Caco-2 (cell line): ENCODE measurements at regions not wholly inside any gene's neighbourhood (a gene's known extent, or its start where the extent isn't known, plus 50 kb on each side); places are given as distances from the start of the nearest gene placed in this dataset.

ENCODE experiments used
- BruUV-seq: library from RNA; stranded (reverse); fragments of 400-500 nt; replicated peaks from 2 replicates; lab custom pipeline; 2021; lab: Mats Ljungman, UMichigan
- CTCF ChIA-PET: fragments of 300-600 bp; sonication (Branson Sonifier 250); formaldehyde crosslinking; loops from one replicate; lab custom pipeline; 2022; ENCODE audit warnings: antibody characterized with exemption; lab: Charles Lee
- POLR2A ChIA-PET: fragments of 300-600 bp; sonication (Branson Sonifier 250); formaldehyde crosslinking; loops from one replicate; lab custom pipeline; 2022; ENCODE audit warnings: antibody characterized with exemption; lab: Charles Lee
- DNase-seq, 2 experiments: peaks; one replicate each; pipeline versions ENCODE4 v3.0.0 to v3.0.0-alpha.2; 2020 to 2022
- H3K27me3 ChIP-seq: replicated peaks from 2 replicates; pipeline ENCODE4 v1.6.0; 2011; ENCODE audit warnings: low read length; ENCODE audit not compliant: control insufficient read depth, insufficient read depth
- H3K36me3 ChIP-seq: 2 replicates; pipeline ENCODE4 v1.5.1; 2011; ENCODE audit warnings: low read length; ENCODE audit not compliant: control insufficient read depth, insufficient read depth
- H3K4me1 ChIP-seq: fragments of 250-450 bp; sonication (Bioruptor Pico); 2 replicates; pipeline ENCODE4 v1.5.1; 2020; ENCODE audit warnings: mild to moderate bottlenecking
- H3K4me3 ChIP-seq: 2 replicates; pipeline ENCODE4 v1.5.1; 2011; ENCODE audit warnings: low read depth, mild to moderate bottlenecking, control low read depth, low read length
- H3K9me3 ChIP-seq: fragments of 250-450 bp; sonication (Bioruptor Pico); 2 replicates; pipeline ENCODE4 v1.5.1; 2020; ENCODE audit warnings: mild to moderate bottlenecking, moderate library complexity
- H3K27ac Mint-ChIP-seq: one replicate; pipeline ENCODE4 v1.8.0; 2022; ENCODE audit warnings: mixed read lengths; ENCODE audit not compliant: unreplicated experiment
- H3K27me3 Mint-ChIP-seq: one replicate; pipeline ENCODE4 v1.8.0; 2022; ENCODE audit warnings: mixed read lengths; ENCODE audit not compliant: insufficient read depth, unreplicated experiment
- H3K36me3 Mint-ChIP-seq: one replicate; pipeline ENCODE4 v1.8.0; 2022; ENCODE audit warnings: mild to moderate bottlenecking, mixed read lengths; ENCODE audit not compliant: insufficient read depth, unreplicated experiment
- H3K4me1 Mint-ChIP-seq: one replicate; pipeline ENCODE4 v1.8.0; 2022; ENCODE audit warnings: low read depth, mixed read lengths; ENCODE audit not compliant: unreplicated experiment
- H3K4me3 Mint-ChIP-seq: one replicate; pipeline ENCODE4 v1.8.0; 2022; ENCODE audit warnings: mild to moderate bottlenecking, moderate library complexity, mixed read lengths; ENCODE audit not compliant: unreplicated experiment
- H3K9me3 Mint-ChIP-seq: one replicate; pipeline ENCODE4 v1.8.0; 2022; ENCODE audit warnings: mixed read lengths; ENCODE audit not compliant: unreplicated experiment
- CTCF ChIP-seq, 2 experiments: fragments of 200-600 bp in 1 of 2; IDR thresholded peaks; 1 replicate in 1 of 2; 2 replicates in 1 of 2; pipeline versions ENCODE4 v1.5.1 to v1.8.0; 2011 to 2022; ENCODE audit warnings: antibody characterized with exemption in 1 of 2, control low read depth in 1 of 2, inconsistent platforms in 1 of 2, low read depth in 1 of 2, low read length in 1 of 2, mild to moderate bottlenecking in 1 of 2, moderate library complexity in 1 of 2; ENCODE audit not compliant: insufficient read depth in 1 of 2, severe bottlenecking in 1 of 2, unreplicated experiment in 1 of 2
- intact Hi-C: fragments of 100-400 bp; cut with micrococcal nuclease; formaldehyde crosslinking; loops from one replicate; pipeline ENCODE4 v1.10.0; 2022; ENCODE audit not compliant: unreplicated experiment

GRCh38 chr16:65418435-65418834 lies 296.6 kb upstream of the CDH11 start:
- DNase-seq = no peak
- TF ChIP-seq CTCF (IDR thresholded peaks at IDR 0.05; ENCODE audit: insufficient read depth in 1 of 2, low read depth in 1 of 2, low read length in 1 of 2, severe bottlenecking in 1 of 2, unreplicated experiment in 1 of 2) = no peak
- Mint-ChIP-seq H3K9me3 (peaks cover 11% of the 10 kb centered on the region), H3K4me1 (no peaks in the 10 kb centered on the region), H3K27ac (no peak overlapping the region), H3K36me3 (no peaks in the 10 kb centered on the region), H3K4me3 (no peak overlapping the region), H3K27me3 (peaks cover 2% of the 10 kb centered on the region)
- Histone ChIP-seq H3K4me1 (no peaks in the 10 kb centered on the region), H3K27me3 (no peaks in the 10 kb centered on the region; the same call in 1 of the 2 replicates), H3K36me3 (no peaks in the 10 kb centered on the region), H3K9me3 (0 out of 2 replicates have a peak, but pooled peaks cover 4% of the 10 kb centered on the region), H3K4me3 (no peak overlapping the region)
- ChIA-PET POLR2A (no interaction called here), CTCF (no interaction called here)
- BruUV-seq = no TSS peak
- intact Hi-C loops = no loop called here

- H3K4me1 Mint-ChIP-seq = no peaks in the 10 kb centered on the region
- no peak overlapping the region for H3K4me3 Mint-ChIP-seq
- H3K4me1 ChIP-seq = no peaks in the 10 kb centered on the region
- H3K27ac Mint-ChIP-seq = no peak overlapping the region
- no peak for DNase-seq
- peaks cover 11% of the 10 kb centered on the region for H3K9me3 Mint-ChIP-seq
- H3K36me3 Mint-ChIP-seq = no peaks in the 10 kb centered on the region
- CTCF ChIA-PET = no interaction called here
- H3K36me3 ChIP-seq = no peaks in the 10 kb centered on the region
- H3K27me3 Mint-ChIP-seq = peaks cover 16% of the 10 kb centered on the region
- H3K9me3 ChIP-seq = 0 out of 2 replicates have a peak, but pooled peaks cover 4% of the 10 kb centered on the region
- H3K27me3 ChIP-seq = no peaks in the 10 kb centered on the region; the same call in 1 of the 2 replicates
- POLR2A ChIA-PET = no interaction called here
- intact Hi-C loops = no loop called here
- H3K4me3 ChIP-seq = no peak overlapping the region
- no TSS peak for BruUV-seq
- no peak for TF ChIP-seq CTCF (IDR thresholded peaks at IDR 0.05; ENCODE audit: insufficient read depth in 1 of 2, low read depth in 1 of 2, low read length in 1 of 2, severe bottlenecking in 1 of 2, unreplicated experiment in 1 of 2)
Measured at GRCh38 chr16:65415460-65415859, 293.6 kb upstream of the CDH11 start.

- CTCF ChIA-PET = no interaction called here
- Histone ChIP-seq H3K9me3 (0 out of 2 replicates have a peak, but pooled peaks cover 4% of the 10 kb centered on the region), H3K27me3 (no peaks in the 10 kb centered on the region; the same call in 1 of the 2 replicates), H3K4me1 (no peaks in the 10 kb centered on the region), H3K4me3 (no peak overlapping the region), H3K36me3 (no peaks in the 10 kb centered on the region)
- Mint-ChIP-seq H3K4me1 (no peaks in the 10 kb centered on the region), H3K27me3 (peaks cover 16% of the 10 kb centered on the region), H3K4me3 (no peak overlapping the region), H3K9me3 (peaks cover 8% of the 10 kb centered on the region), H3K36me3 (no peaks in the 10 kb centered on the region), H3K27ac (no peak overlapping the region)
- TF ChIP-seq CTCF (IDR thresholded peaks at IDR 0.05; ENCODE audit: insufficient read depth in 1 of 2, low read depth in 1 of 2, low read length in 1 of 2, severe bottlenecking in 1 of 2, unreplicated experiment in 1 of 2) = no peak
- POLR2A ChIA-PET = no interaction called here
- DNase-seq = no peak
- BruUV-seq = no TSS peak
- intact Hi-C loops = no loop called here
Measured at GRCh38 chr16:65414284-65414984, 292.6 kb upstream of the CDH11 start.
